IPS-18a (cell line): ENCODE measurements at regions not wholly inside any gene's neighbourhood (a gene's known extent, or its start where the extent isn't known, plus 50 kb on each side); places are given as distances from the start of the nearest gene placed in this dataset.

Experiments used
- H3K27ac ChIP-seq: one replicate; pipeline ENCODE4 v1.5.1; 2013; ENCODE audit warnings: low read length
- H3K27me3 ChIP-seq: one replicate; pipeline ENCODE4 v1.6.1; 2013; ENCODE audit warnings: mild to moderate bottlenecking, low read length; ENCODE audit not compliant: control insufficient read depth, insufficient read depth
- H3K36me3 ChIP-seq: one replicate; pipeline ENCODE4 v1.6.1; 2013; ENCODE audit warnings: low read depth, low read length; ENCODE audit not compliant: control insufficient read depth
- H3K4me1 ChIP-seq: one replicate; pipeline ENCODE4 v1.6.1; 2013; ENCODE audit warnings: low read depth, low read length; ENCODE audit not compliant: control insufficient read depth
- H3K4me3 ChIP-seq: one replicate; pipeline ENCODE4 v1.5.1; 2013; ENCODE audit warnings: low read length
- H3K9ac ChIP-seq: one replicate; pipeline ENCODE4 v1.6.1; 2013; ENCODE audit warnings: mild to moderate bottlenecking, low read length, moderate library complexity
- H3K9me3 ChIP-seq: one replicate; pipeline ENCODE4 v1.6.1; 2013; ENCODE audit warnings: low read depth, low read length; ENCODE audit not compliant: control insufficient read depth

- Histone ChIP-seq H3K27ac (no peak overlapping the region), H3K4me1 (no peaks in the 10 kb centered on the region), H3K27me3 (no peaks in the 10 kb centered on the region), H3K4me3 (no peak overlapping the region), H3K9me3 (no peaks in the 10 kb centered on the region), H3K36me3 (no peaks in the 10 kb centered on the region), H3K9ac (no peak overlapping the region)
These were observed 107.6 kb upstream of the TNS3 start for GRCh38 chr7:47689558-47689957.

GRCh38 chr7:47688311-47689100, 106.6 kb upstream of the TNS3 start:
- Histone ChIP-seq H3K9ac (no peak overlapping the region), H3K27me3 (no peaks in the 10 kb centered on the region), H3K27ac (no peak overlapping the region), H3K9me3 (no peaks in the 10 kb centered on the region), H3K36me3 (no peaks in the 10 kb centered on the region), H3K4me3 (no peak overlapping the region), H3K4me1 (peaks cover 1% of the 10 kb centered on the region)

GRCh38 chr7:47685712-47686376, 103.9 kb upstream of the TNS3 start:
- Histone ChIP-seq H3K4me1 (peaks cover 13% of the 10 kb centered on the region), H3K9me3 (no peaks in the 10 kb centered on the region), H3K27me3 (no peaks in the 10 kb centered on the region), H3K36me3 (no peaks in the 10 kb centered on the region), H3K9ac (no peak overlapping the region), H3K4me3 (no peak overlapping the region), H3K27ac (no peak overlapping the region)

GRCh38 chr7:47685151-47685550, 103.2 kb upstream of the TNS3 start:
- Histone ChIP-seq H3K9ac (no peak overlapping the region), H3K27me3 (no peaks in the 10 kb centered on the region), H3K36me3 (no peaks in the 10 kb centered on the region), H3K27ac (no peak overlapping the region), H3K9me3 (no peaks in the 10 kb centered on the region), H3K4me3 (no peak overlapping the region), H3K4me1 (peaks cover 15% of the 10 kb centered on the region)

- H3K36me3 ChIP-seq, result no peaks in the 10 kb centered on the region
- no peak overlapping the region for H3K27ac ChIP-seq
- H3K4me1 ChIP-seq, result peaks cover 18% of the 10 kb centered on the region
- H3K9ac ChIP-seq, result no peak overlapping the region
- no peaks in the 10 kb centered on the region for H3K27me3 ChIP-seq
- H3K4me3 ChIP-seq, result no peak overlapping the region
- H3K9me3 ChIP-seq, result no peaks in the 10 kb centered on the region
These were observed 102.8 kb upstream of the TNS3 start for GRCh38 chr7:47684728-47685127.

GRCh38 chr7:47683485-47683898, 101.6 kb upstream of the TNS3 start:
- H3K9ac ChIP-seq, result no peak overlapping the region
- no peak overlapping the region for H3K4me3 ChIP-seq
- no peak overlapping the region for H3K27ac ChIP-seq

GRCh38 chr7:47682874-47683273, 101.0 kb upstream of the TNS3 start:
- Histone ChIP-seq H3K27ac (no peak overlapping the region), H3K36me3 (no peaks in the 10 kb centered on the region), H3K4me3 (no peak overlapping the region), H3K4me1 (peaks cover 27% of the 10 kb centered on the region), H3K9ac (no peak overlapping the region), H3K9me3 (no peaks in the 10 kb centered on the region), H3K27me3 (no peaks in the 10 kb centered on the region)

More at GRCh38 chr7:47683485-47683898, 101.6 kb upstream of the TNS3 start:
- Histone ChIP-seq H3K27me3 (no peaks in the 10 kb centered on the region), H3K9me3 (no peaks in the 10 kb centered on the region), H3K4me1 (peaks cover 24% of the 10 kb centered on the region), H3K36me3 (no peaks in the 10 kb centered on the region)

- Histone ChIP-seq H3K9me3 (no peaks in the 10 kb centered on the region), H3K36me3 (no peaks in the 10 kb centered on the region), H3K27ac (no peak overlapping the region), H3K4me1 (peaks cover 27% of the 10 kb centered on the region), H3K9ac (no peak overlapping the region), H3K4me3 (no peak overlapping the region), H3K27me3 (no peaks in the 10 kb centered on the region)
These were observed 99.4 kb upstream of the TNS3 start for GRCh38 chr7:47681249-47681810.

GRCh38 chr7:47678641-47679380, 96.9 kb upstream of the TNS3 start:
- H3K9me3 ChIP-seq, result no peaks in the 10 kb centered on the region
- H3K4me3 ChIP-seq, result no peak overlapping the region
- no peak overlapping the region for H3K9ac ChIP-seq
- peaks cover 27% of the 10 kb centered on the region for H3K4me1 ChIP-seq
- no peak overlapping the region for H3K27ac ChIP-seq
- H3K36me3 ChIP-seq, result no peaks in the 10 kb centered on the region
- no peaks in the 10 kb centered on the region for H3K27me3 ChIP-seq

GRCh38 chr7:47677664-47678063, 95.8 kb upstream of the TNS3 start:
- H3K27ac ChIP-seq, result no peak overlapping the region

GRCh38 chr7:47677093-47677492, 95.2 kb upstream of the TNS3 start:
- H3K9me3 ChIP-seq, result no peaks in the 10 kb centered on the region
- H3K4me3 ChIP-seq, result no peak overlapping the region
- H3K27ac ChIP-seq, result no peak overlapping the region
- H3K9ac ChIP-seq, result no peak overlapping the region
- H3K4me1 ChIP-seq, result peaks cover 35% of the 10 kb centered on the region
- no peaks in the 10 kb centered on the region for H3K27me3 ChIP-seq
- no peaks in the 10 kb centered on the region for H3K36me3 ChIP-seq

More at GRCh38 chr7:47677664-47678063, 95.8 kb upstream of the TNS3 start:
- H3K4me1 ChIP-seq, result peaks cover 29% of the 10 kb centered on the region
- no peak overlapping the region for H3K4me3 ChIP-seq
- H3K36me3 ChIP-seq, result no peaks in the 10 kb centered on the region
- H3K27me3 ChIP-seq, result no peaks in the 10 kb centered on the region
- no peaks in the 10 kb centered on the region for H3K9me3 ChIP-seq
- no peak overlapping the region for H3K9ac ChIP-seq
